Cardiac muscle cell (in vitro differentiated cells and primary cell): ENCODE measurements at regions not wholly inside any gene's neighbourhood (a gene's known extent, or its start where the extent isn't known, plus 50 kb on each side); places are given as distances from the start of the nearest gene placed in this dataset.
"Not testable (repeated sequence)": the region's sequence is repeated elsewhere in the genome, so short reads cannot be mapped to it uniquely, and the experiment has no call there.

Source experiments
- DNase-seq, 2 donors: peaks; one replicate each; pipeline versions ENCODE4 v3.0.0 to v3.0.0-alpha.2; 2010 to 2017; ENCODE audit warnings: low read depth in 1 of 2, low spot score in 1 of 2
- H3K27ac ChIP-seq: fragments of 200-600 bp; sonication (generic); 2 replicates; pipeline ENCODE4 v1.5.1; 2016
- H3K27me3 ChIP-seq: fragments of 200-600 bp; sonication (generic); 2 replicates; pipeline ENCODE4 v1.6.0; 2016; ENCODE audit warnings: control low read depth
- H3K36me3 ChIP-seq: fragments of 200-600 bp; sonication (generic); 2 replicates; pipeline ENCODE4 v1.5.1; 2016; ENCODE audit warnings: control low read depth
- H3K4me1 ChIP-seq: fragments of 200-600 bp; sonication (generic); 2 replicates; pipeline ENCODE4 v1.8.1; 2017; ENCODE audit warnings: low read depth, mild to moderate bottlenecking, mixed run types
- H3K4me3 ChIP-seq: fragments of 200-600 bp; sonication (generic); 2 replicates; pipeline ENCODE4 v1.5.1; 2016; ENCODE audit warnings: mild to moderate bottlenecking
- H3K9me3 ChIP-seq: fragments of 200-600 bp; sonication (generic); 2 replicates; pipeline ENCODE4 v1.5.1; 2017; ENCODE audit warnings: low read depth, mild to moderate bottlenecking, control low read depth
- CTCF ChIP-seq: IDR thresholded peaks from 2 replicates; pipeline ENCODE4 v1.5.1; 2012; ENCODE audit warnings: low read depth, mild to moderate bottlenecking, low read length

GRCh38 chr2:235105821-235106359 is 154.1 kb downstream of the SH3BP4 start:
- DNase-seq, result peak in 1 of 2 donors; percentile 19
- TF ChIP-seq CTCF, result no peak
- H3K9me3 ChIP-seq, result no peaks in the 10 kb centered on the region
- no peaks in the 10 kb centered on the region for H3K4me1 ChIP-seq
- no peaks in the 10 kb centered on the region for H3K36me3 ChIP-seq
- H3K27me3 ChIP-seq, result no peaks in the 10 kb centered on the region
- no peak overlapping the region for H3K4me3 ChIP-seq
- no peak overlapping the region for H3K27ac ChIP-seq

GRCh38 chr2:235106874-235107639 is 155.2 kb downstream of the SH3BP4 start:
- DNase-seq, result peak; percentile 81 to 86
- peak; percentile 84 for TF ChIP-seq CTCF
- H3K27ac ChIP-seq, result no peak overlapping the region

GRCh38 chr2:235107640-235107951 is 155.8 kb downstream of the SH3BP4 start:
- H3K4me1 ChIP-seq, result no peaks in the 10 kb centered on the region
- no peak for TF ChIP-seq CTCF

More at GRCh38 chr2:235106874-235107639, 155.2 kb downstream of the SH3BP4 start:
- Histone ChIP-seq H3K4me3 (no peak overlapping the region), H3K36me3 (no peaks in the 10 kb centered on the region), H3K4me1 (no peaks in the 10 kb centered on the region), H3K27me3 (no peaks in the 10 kb centered on the region), H3K9me3 (no peaks in the 10 kb centered on the region)

GRCh38 chr2:235109561-235109960 is 157.7 kb downstream of the SH3BP4 start:
- not testable (repeated sequence) for H3K4me3 ChIP-seq, H3K27ac ChIP-seq, H3K9me3 ChIP-seq, H3K36me3 ChIP-seq, H3K4me1 ChIP-seq, DNase-seq, H3K27me3 ChIP-seq

More at GRCh38 chr2:235107640-235107951, 155.8 kb downstream of the SH3BP4 start:
- Histone ChIP-seq H3K9me3 (no peaks in the 10 kb centered on the region), H3K27me3 (no peaks in the 10 kb centered on the region), H3K4me3 (no peak overlapping the region), H3K36me3 (no peaks in the 10 kb centered on the region), H3K27ac (no peak overlapping the region)
- no peak for DNase-seq

GRCh38 chr2:235112365-235112764 is 160.5 kb downstream of the SH3BP4 start:
- no peaks in the 10 kb centered on the region for H3K36me3 ChIP-seq
- no peak for DNase-seq
- H3K4me1 ChIP-seq, result no peaks in the 10 kb centered on the region
- H3K4me3 ChIP-seq, result no peak overlapping the region
- no peaks in the 10 kb centered on the region for H3K27me3 ChIP-seq
- H3K27ac ChIP-seq, result no peak overlapping the region
- no peak for TF ChIP-seq CTCF
- H3K9me3 ChIP-seq, result no peaks in the 10 kb centered on the region

- peak in 1 of 2 donors; percentile 26 for DNase-seq
Observed at GRCh38 chr2:235113854-235114253, 162.0 kb downstream of the SH3BP4 start.

More at GRCh38 chr2:235113854-235114253, 162.0 kb downstream of the SH3BP4 start:
- H3K27me3 ChIP-seq, result no peaks in the 10 kb centered on the region
- TF ChIP-seq CTCF, result no peak
- no peaks in the 10 kb centered on the region for H3K36me3 ChIP-seq
- no peaks in the 10 kb centered on the region for H3K4me1 ChIP-seq
- H3K9me3 ChIP-seq, result no peaks in the 10 kb centered on the region
- H3K27ac ChIP-seq, result no peak overlapping the region
- no peak overlapping the region for H3K4me3 ChIP-seq
